ENCODE measurements at regions not wholly inside any gene's neighbourhood (a gene's known extent, or its start where the extent isn't known, plus 50 kb on each side); places are given as distances from the start of the nearest gene placed in this dataset.

GRCh38 chr3:177711637-177712036, 514.4 kb upstream of the TBL1XR1 start:
- TF ChIP-seq POLR2AphosphoS5 (IDR thresholded peaks at IDR 0.05; ENCODE audit: insufficient read depth, low read depth, low read length) (no peak), CTCF (IDR thresholded peaks at IDR 0.05; ENCODE audit: extremely low read depth in 1 of 2, insufficient read depth in 1 of 2, low read depth in 1 of 2, low read length in 2 of 2) (no peak), EZH2 (IDR thresholded peaks at IDR 0.05; ENCODE audit: borderline replicate concordance, low read depth, low read length, severe bottlenecking) (no peak)
